Right lobe of liver (tissue), 6 donors: ENCODE measurements at regions not wholly inside any gene's neighbourhood (a gene's known extent, or its start where the extent isn't known, plus 50 kb on each side); places are given as distances from the start of the nearest gene placed in this dataset.

Source experiments
- ATAC-seq, 4 donors: fragments of 200-7000 bp; cut with Tn5 transposase; one replicate each; pipeline ENCODE4 v1.9.1; 2020; ENCODE audit warnings: mild to moderate bottlenecking in 4 of 4, moderate library complexity in 4 of 4
- DNase-seq, 3 donors: peaks; one replicate each; pipeline ENCODE4 v3.0.0-alpha.2; 2020
- H3K27ac ChIP-seq, 3 donors: fragments of 200-600 bp; one replicate each; pipeline ENCODE4 v1.8.0; 2022
- H3K27me3 ChIP-seq, 2 donors: fragments of 200-600 bp; one replicate each; pipeline ENCODE4 v1.8.0; 2022
- H3K36me3 ChIP-seq, 4 donors: fragments of 200-600 bp; sonication (generic) in 1 of 4; one replicate each; pipeline versions ENCODE4 v1.5.1 to v1.8.0; 2017 to 2022; ENCODE audit warnings: control low read depth in 1 of 4
- H3K4me1 ChIP-seq, 4 donors: fragments of 200-600 bp; sonication (generic) in 1 of 4; one replicate each; pipeline versions ENCODE4 v1.5.1 to v1.8.0; 2017 to 2022; ENCODE audit warnings: control low read depth in 1 of 4
- H3K4me3 ChIP-seq, 3 donors: fragments of 200-600 bp; one replicate each; pipeline ENCODE4 v1.8.0; 2022
- H3K9me3 ChIP-seq, 4 donors: fragments of 200-600 bp; sonication (generic) in 1 of 4; one replicate each; pipeline versions ENCODE4 v1.5.1 to v1.8.0; 2017 to 2022; ENCODE audit warnings: control low read depth in 1 of 4
- CTCF ChIP-seq, 4 donors: fragments of 200-600 bp in 3 of 4; fragments of 450-650 bp in 1 of 4; IDR thresholded peaks; one replicate each; pipeline versions ENCODE4 v1.5.1 to v1.8.0; 2016 to 2022; ENCODE audit warnings: antibody characterized with exemption in 4 of 4, mild to moderate bottlenecking in 2 of 4
- POLR2A ChIP-seq: fragments of 450-650 bp; IDR thresholded peaks from one replicate; pipeline ENCODE4 v1.6.1; 2017; ENCODE audit warnings: antibody characterized with exemption, mild to moderate bottlenecking
- WGBS: methylation state at CpG from one replicate; pipeline ENCODE4 v1.1.6; 2018; ENCODE audit warnings: low coverage, low lambda C conversion rate; ENCODE audit not compliant: insufficient coverage; ENCODE audit errors: missing lambda C conversion rate; 5-methylcytosine and 5-hydroxymethylcytosine counted together
- intact Hi-C, 2 donors: fragments of 100-400 bp; cut with DNase I; formaldehyde crosslinking; loops; one replicate each; pipeline versions ENCODE4 v1.11.2 to v1.14.1; 2022
- donor health status: DM: no; HTN: yes; CAD: no.
- donor health status: DM: no; HTN: no; CAD: no.
- donor health status: DM: no; HTN: no; CAD: no.
- donor health status: DM: no; HTN: yes; CAD: no.
- donor health status: DM: no; HTN: yes; CAD: no.

GRCh38 chr1:199396456-199396855 lies 631.1 kb upstream of the NR5A2 start:
- ATAC-seq (no peak), DNase-seq (no peak)
- no peak overlapping the region for H3K27ac ChIP-seq
- no peaks in the 10 kb centered on the region for H3K9me3 ChIP-seq
- TF ChIP-seq POLR2A (no peak), CTCF (IDR thresholded peaks at IDR 0.05) (no peak)
- no peaks in the 10 kb centered on the region for H3K27me3 ChIP-seq
- 24% methylated on average over 1 of the region's 1 CpG for WGBS
- intact Hi-C loops, result no loop called here
- no peak overlapping the region for H3K4me3 ChIP-seq
- H3K36me3 ChIP-seq, result no peaks in the 10 kb centered on the region
- H3K4me1 ChIP-seq, result no peaks in the 10 kb centered on the region

- intact Hi-C loops, result no loop called here
- no peaks in the 10 kb centered on the region for H3K36me3 ChIP-seq
- no peak overlapping the region for H3K4me3 ChIP-seq
- 31% methylated on average over 3 of the region's 3 CpGs for WGBS
- H3K9me3 ChIP-seq, result no peaks in the 10 kb centered on the region
- no peak for TF ChIP-seq POLR2A
- TF ChIP-seq CTCF (IDR thresholded peaks at IDR 0.05), result no peak
- no peak overlapping the region for H3K27ac ChIP-seq
- no peak for DNase-seq
- no peaks in the 10 kb centered on the region for H3K4me1 ChIP-seq
- no peak for ATAC-seq
- H3K27me3 ChIP-seq, result no peaks in the 10 kb centered on the region
Observed at GRCh38 chr1:199399996-199400724, 627.4 kb upstream of the NR5A2 start.

- WGBS, result 50% methylated on average over 1 of the region's 1 CpG
- intact Hi-C loops, result no loop called here
- H3K36me3 ChIP-seq, result no peaks in the 10 kb centered on the region
- H3K9me3 ChIP-seq, result no peaks in the 10 kb centered on the region
- ATAC-seq, result no peak
- H3K27ac ChIP-seq, result no peak overlapping the region
- H3K4me3 ChIP-seq, result no peak overlapping the region
- DNase-seq, result no peak
- H3K27me3 ChIP-seq, result no peaks in the 10 kb centered on the region
- H3K4me1 ChIP-seq, result no peaks in the 10 kb centered on the region
- no peak for TF ChIP-seq CTCF (IDR thresholded peaks at IDR 0.05)
- TF ChIP-seq POLR2A, result no peak
Observed at GRCh38 chr1:199403531-199404116, 623.9 kb upstream of the NR5A2 start.

GRCh38 chr1:199404191-199404590 lies 623.3 kb upstream of the NR5A2 start:
- Histone ChIP-seq H3K4me1 (no peaks in the 10 kb centered on the region), H3K27ac (no peak overlapping the region), H3K36me3 (no peaks in the 10 kb centered on the region), H3K27me3 (no peaks in the 10 kb centered on the region), H3K9me3 (no peaks in the 10 kb centered on the region), H3K4me3 (no peak overlapping the region)
- ATAC-seq (no peak), DNase-seq (no peak)
- no peak for TF ChIP-seq CTCF (IDR thresholded peaks at IDR 0.05)
- TF ChIP-seq POLR2A, result no peak
- intact Hi-C loops, result no loop called here
